ENCODE measurements at regions not wholly inside any gene's neighbourhood (a gene's known extent, or its start where the extent isn't known, plus 50 kb on each side); places are given as distances from the start of the nearest gene placed in this dataset.
A peak's percentile ranks its signal among the peaks of the same experiment; 100 is the strongest.

DNA sequence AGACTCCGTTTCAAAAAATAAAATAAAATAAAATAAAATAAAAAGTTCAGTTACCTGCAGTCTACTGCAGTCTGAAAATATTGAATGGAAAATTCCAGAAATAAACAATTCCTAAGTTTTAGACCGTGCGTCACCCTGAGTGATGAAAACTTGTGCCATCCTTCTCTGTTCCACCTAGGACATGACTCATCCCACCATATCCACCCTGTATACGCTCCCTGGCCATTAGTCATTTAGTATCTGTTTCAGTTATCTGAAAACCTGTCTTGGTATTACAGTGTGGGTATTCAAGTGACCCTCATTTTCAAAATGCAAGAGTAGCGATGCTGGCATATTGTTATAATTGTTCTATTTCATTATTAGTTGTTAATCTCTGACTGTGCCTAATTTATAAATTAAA, 51.8 kb upstream of the TEX48 start:
- no peak overlapping the region for H3K4me3 ChIP-seq (replicated peaks; ENCODE audit: low read depth, low read length)
- peak; percentile 58 for DNase-seq (ENCODE audit: low read depth)
- TF ChIP-seq, protein P1, sequence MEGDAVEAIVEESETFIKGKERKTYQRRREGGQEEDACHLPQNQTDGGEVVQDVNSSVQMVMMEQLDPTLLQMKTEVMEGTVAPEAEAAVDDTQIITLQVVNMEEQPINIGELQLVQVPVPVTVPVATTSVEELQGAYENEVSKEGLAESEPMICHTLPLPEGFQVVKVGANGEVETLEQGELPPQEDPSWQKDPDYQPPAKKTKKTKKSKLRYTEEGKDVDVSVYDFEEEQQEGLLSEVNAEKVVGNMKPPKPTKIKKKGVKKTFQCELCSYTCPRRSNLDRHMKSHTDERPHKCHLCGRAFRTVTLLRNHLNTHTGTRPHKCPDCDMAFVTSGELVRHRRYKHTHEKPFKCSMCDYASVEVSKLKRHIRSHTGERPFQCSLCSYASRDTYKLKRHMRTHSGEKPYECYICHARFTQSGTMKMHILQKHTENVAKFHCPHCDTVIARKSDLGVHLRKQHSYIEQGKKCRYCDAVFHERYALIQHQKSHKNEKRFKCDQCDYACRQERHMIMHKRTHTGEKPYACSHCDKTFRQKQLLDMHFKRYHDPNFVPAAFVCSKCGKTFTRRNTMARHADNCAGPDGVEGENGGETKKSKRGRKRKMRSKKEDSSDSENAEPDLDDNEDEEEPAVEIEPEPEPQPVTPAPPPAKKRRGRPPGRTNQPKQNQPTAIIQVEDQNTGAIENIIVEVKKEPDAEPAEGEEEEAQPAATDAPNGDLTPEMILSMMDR (IDR thresholded peaks at IDR 0.05; ENCODE audit: low read length, missing control alignments), result no peak

DNA sequence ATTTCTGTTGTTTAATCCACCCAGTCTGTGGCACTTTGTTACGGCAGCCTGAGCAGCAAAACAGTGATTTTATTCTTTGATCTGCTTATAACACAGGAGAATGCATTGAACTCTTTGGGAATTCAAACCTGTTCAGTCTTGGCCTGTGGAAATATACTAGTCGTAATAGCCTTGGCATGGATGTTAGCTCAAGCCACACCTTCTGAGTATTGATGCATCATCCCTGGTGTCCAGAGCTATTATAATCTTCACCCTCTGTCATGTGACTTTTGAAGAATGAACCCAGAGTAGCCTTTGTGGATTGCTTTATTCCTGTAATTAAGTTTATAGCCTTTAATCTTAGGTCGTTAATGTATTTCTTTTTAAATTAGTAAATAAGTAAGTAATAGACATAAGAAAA, 50.8 kb upstream of the TEX48 start:
- TF ChIP-seq, protein P1 (IDR thresholded peaks at IDR 0.05; ENCODE audit: low read length, missing control alignments), result no peak
- H3K4me3 ChIP-seq (replicated peaks; ENCODE audit: low read depth, low read length), result no peak overlapping the region
- DNase-seq (ENCODE audit: low read depth), result no peak
